ENCODE measurements at regions not wholly inside any gene's neighbourhood (a gene's known extent, or its start where the extent isn't known, plus 50 kb on each side); places are given as distances from the start of the nearest gene placed in this dataset.

DNA sequence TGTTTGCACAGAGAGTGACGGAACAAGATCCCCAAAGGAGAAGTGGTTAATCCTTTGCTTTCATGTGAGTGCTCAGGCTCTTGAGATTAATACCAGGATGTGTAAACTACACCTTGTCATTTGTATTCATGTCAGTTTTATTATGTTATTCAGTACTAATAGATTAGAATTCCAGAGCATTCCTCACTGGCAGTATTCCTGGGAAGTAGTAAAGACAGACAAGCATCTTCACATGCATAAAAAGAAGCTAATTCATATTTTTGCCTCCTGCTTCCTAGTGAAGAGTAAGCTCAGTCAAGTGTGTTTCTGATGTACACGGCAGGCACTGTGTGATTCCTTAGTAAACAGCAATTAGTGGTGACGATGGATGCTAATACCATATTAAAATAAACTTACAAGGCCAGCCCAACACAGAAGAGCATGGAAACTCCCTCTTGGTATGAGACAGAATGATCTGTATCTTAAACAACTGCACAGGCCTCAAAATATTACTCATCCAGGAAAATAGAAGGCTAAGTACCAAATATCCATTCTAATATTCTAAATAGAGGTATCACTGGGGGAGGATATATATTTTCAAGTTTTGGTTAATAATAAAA, 336.8 kb upstream of the MCTP2 start:
- H3K27me3 ChIP-seq (ENCODE audit: control insufficient read depth, insufficient read depth, low read length): no peaks in the 10 kb centered on the region
- H3K27ac ChIP-seq (ENCODE audit: low read length): no peak overlapping the region
- DNase-seq: no peak
- WGBS (ENCODE audit: insufficient coverage): no CpG with 5 or more reads among the region's 3 CpGs
- no peak overlapping the region for H3K4me3 ChIP-seq (ENCODE audit: low read length)
- H3K36me3 ChIP-seq (ENCODE audit: control insufficient read depth, insufficient read depth, low read length): no peaks in the 10 kb centered on the region
- no peaks in the 10 kb centered on the region for H3K4me1 ChIP-seq (ENCODE audit: control insufficient read depth, insufficient read depth, low read length)
- no peaks in the 10 kb centered on the region for H3K9me3 ChIP-seq (replicated peaks; ENCODE audit: control insufficient read depth, low read depth, low read length)

DNA sequence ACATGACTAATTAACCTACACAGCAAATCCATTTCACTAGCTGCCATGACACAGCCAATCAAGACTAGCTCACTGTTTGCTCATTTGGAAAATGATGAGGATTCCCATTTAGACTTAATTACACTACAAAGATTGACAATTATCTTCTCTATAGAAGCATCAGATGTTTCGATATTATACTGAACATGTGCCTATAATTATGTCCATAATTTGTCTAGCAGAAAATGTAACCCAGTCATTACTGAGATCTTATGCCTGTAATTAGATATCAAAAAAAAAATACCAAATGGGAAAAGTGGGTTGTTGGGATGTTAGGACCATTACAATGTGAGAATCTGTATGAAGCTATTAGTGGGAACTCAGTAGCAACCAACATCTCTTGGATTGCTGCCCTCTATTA, 344.2 kb upstream of the MCTP2 start:
- DNase-seq: no peak
- Histone ChIP-seq H3K27ac (ENCODE audit: low read length) (no peak overlapping the region), H3K4me3 (ENCODE audit: low read length) (no peak overlapping the region), H3K27me3 (ENCODE audit: control insufficient read depth, insufficient read depth, low read length) (no peaks in the 10 kb centered on the region), H3K9me3 (replicated peaks; ENCODE audit: control insufficient read depth, low read depth, low read length) (no peaks in the 10 kb centered on the region), H3K4me1 (ENCODE audit: control insufficient read depth, insufficient read depth, low read length) (no peaks in the 10 kb centered on the region), H3K36me3 (ENCODE audit: control insufficient read depth, insufficient read depth, low read length) (no peaks in the 10 kb centered on the region)
- no CpG with 5 or more reads among the region's 1 CpG for WGBS (ENCODE audit: insufficient coverage)

- no peaks in the 10 kb centered on the region for H3K9me3 ChIP-seq (replicated peaks; ENCODE audit: control insufficient read depth, low read depth, low read length)
- no peak for DNase-seq
- no peaks in the 10 kb centered on the region for H3K27me3 ChIP-seq (ENCODE audit: control insufficient read depth, insufficient read depth, low read length)
- H3K27ac ChIP-seq (ENCODE audit: low read length): no peak overlapping the region
- H3K4me3 ChIP-seq (ENCODE audit: low read length): no peak overlapping the region
- WGBS (ENCODE audit: insufficient coverage): no CpG with 5 or more reads among the region's 3 CpGs
- H3K36me3 ChIP-seq (ENCODE audit: control insufficient read depth, insufficient read depth, low read length): no peaks in the 10 kb centered on the region
- H3K4me1 ChIP-seq (ENCODE audit: control insufficient read depth, insufficient read depth, low read length): no peaks in the 10 kb centered on the region
These were observed 348.6 kb upstream of the MCTP2 start for GRCh38 chr15:93882779-93883178.

- H3K36me3 ChIP-seq (ENCODE audit: control insufficient read depth, insufficient read depth, low read length): no peaks in the 10 kb centered on the region
- no peaks in the 10 kb centered on the region for H3K27me3 ChIP-seq (ENCODE audit: control insufficient read depth, insufficient read depth, low read length)
- H3K9me3 ChIP-seq (replicated peaks; ENCODE audit: control insufficient read depth, low read depth, low read length): no peaks in the 10 kb centered on the region
- no peak overlapping the region for H3K27ac ChIP-seq (ENCODE audit: low read length)
- no peak overlapping the region for H3K4me3 ChIP-seq (ENCODE audit: low read length)
- peak; percentile 48 for DNase-seq
- H3K4me1 ChIP-seq (ENCODE audit: control insufficient read depth, insufficient read depth, low read length): no peaks in the 10 kb centered on the region
- WGBS (ENCODE audit: insufficient coverage): no CpG with 5 or more reads among the region's 1 CpG
These were observed 349.2 kb upstream of the MCTP2 start for GRCh38 chr15:93882141-93882540.

DNA sequence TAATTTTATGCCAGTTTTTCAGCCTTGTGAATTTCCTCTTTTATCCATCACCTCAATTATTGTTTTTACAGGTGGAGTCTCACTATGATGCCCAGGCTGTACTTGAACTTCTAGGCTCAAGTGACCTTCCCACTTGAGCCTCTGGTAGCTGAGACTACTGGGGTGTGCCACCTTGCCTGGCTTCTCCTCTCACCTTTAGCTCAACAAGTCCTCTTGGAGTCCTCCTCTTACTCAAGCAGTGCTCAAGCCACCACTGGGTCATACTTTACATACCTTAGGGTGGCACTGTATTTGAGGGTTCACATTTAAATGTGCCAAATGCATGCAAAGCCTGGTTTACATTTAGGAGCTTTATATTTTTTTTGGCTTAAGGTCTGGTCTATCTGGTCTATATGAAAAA, 350.1 kb upstream of the MCTP2 start:
- Histone ChIP-seq H3K4me3 (ENCODE audit: low read length) (no peak overlapping the region), H3K27me3 (ENCODE audit: control insufficient read depth, insufficient read depth, low read length) (no peaks in the 10 kb centered on the region), H3K36me3 (ENCODE audit: control insufficient read depth, insufficient read depth, low read length) (no peaks in the 10 kb centered on the region), H3K4me1 (ENCODE audit: control insufficient read depth, insufficient read depth, low read length) (no peaks in the 10 kb centered on the region), H3K27ac (ENCODE audit: low read length) (no peak overlapping the region), H3K9me3 (replicated peaks; ENCODE audit: control insufficient read depth, low read depth, low read length) (no peaks in the 10 kb centered on the region)
- DNase-seq: no peak

- peak; percentile 75 for DNase-seq
- H3K4me1 ChIP-seq (ENCODE audit: control insufficient read depth, insufficient read depth, low read length): no peaks in the 10 kb centered on the region
- H3K9me3 ChIP-seq (replicated peaks; ENCODE audit: control insufficient read depth, low read depth, low read length): no peaks in the 10 kb centered on the region
- H3K27me3 ChIP-seq (ENCODE audit: control insufficient read depth, insufficient read depth, low read length): no peaks in the 10 kb centered on the region
- H3K27ac ChIP-seq (ENCODE audit: low read length): no peak overlapping the region
- no peaks in the 10 kb centered on the region for H3K36me3 ChIP-seq (ENCODE audit: control insufficient read depth, insufficient read depth, low read length)
- H3K4me3 ChIP-seq (ENCODE audit: low read length): no peak overlapping the region
- WGBS (ENCODE audit: insufficient coverage): no CpG with 5 or more reads among the region's 1 CpG
These were observed 351.0 kb upstream of the MCTP2 start for GRCh38 chr15:93880358-93880757.

GRCh38 chr15:93870583-93870982, 360.8 kb upstream of the MCTP2 start:
- Histone ChIP-seq H3K27ac (ENCODE audit: low read length) (no peak overlapping the region), H3K9me3 (replicated peaks; ENCODE audit: control insufficient read depth, low read depth, low read length) (no peaks in the 10 kb centered on the region)
- WGBS (ENCODE audit: insufficient coverage): 80% methylated on average over 1 of the region's 2 CpGs

DNA sequence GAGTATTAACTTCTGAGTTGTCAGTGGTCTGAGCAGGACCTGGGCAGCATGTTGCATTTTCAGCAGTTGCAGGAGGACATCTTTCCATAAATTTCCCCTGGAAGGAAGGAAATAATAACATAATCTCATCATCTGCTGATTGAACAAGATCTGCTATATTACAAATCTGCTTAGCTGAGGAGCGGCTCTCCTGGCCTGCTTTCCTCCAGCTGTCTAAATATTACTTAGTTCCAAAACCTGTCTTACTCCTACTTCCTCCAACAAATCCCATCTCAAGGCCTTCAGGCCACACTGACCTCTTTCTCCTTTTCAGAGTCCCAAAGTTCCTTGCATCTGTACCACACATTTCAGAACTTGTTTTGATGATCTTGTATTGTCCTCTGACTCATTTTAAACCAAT, 364.4 kb upstream of the MCTP2 start:
- Histone ChIP-seq H3K9me3 (replicated peaks; ENCODE audit: control insufficient read depth, low read depth, low read length) (no peaks in the 10 kb centered on the region), H3K4me3 (ENCODE audit: low read length) (no peak overlapping the region), H3K36me3 (ENCODE audit: control insufficient read depth, insufficient read depth, low read length) (no peaks in the 10 kb centered on the region), H3K27ac (ENCODE audit: low read length) (peak overlapping the region; percentile 76), H3K4me1 (ENCODE audit: control insufficient read depth, insufficient read depth, low read length) (peaks cover 13% of the 10 kb centered on the region), H3K27me3 (ENCODE audit: control insufficient read depth, insufficient read depth, low read length) (no peaks in the 10 kb centered on the region)
- peak; percentile 87 for DNase-seq
- WGBS (ENCODE audit: insufficient coverage): 22% methylated on average over 1 of the region's 1 CpG

More at GRCh38 chr15:93870583-93870982, 360.8 kb upstream of the MCTP2 start:
- no peak overlapping the region for H3K4me3 ChIP-seq (ENCODE audit: low read length)
- no peaks in the 10 kb centered on the region for H3K27me3 ChIP-seq (ENCODE audit: control insufficient read depth, insufficient read depth, low read length)
- no peak for DNase-seq
- peaks cover 10% of the 10 kb centered on the region for H3K4me1 ChIP-seq (ENCODE audit: control insufficient read depth, insufficient read depth, low read length)
- no peaks in the 10 kb centered on the region for H3K36me3 ChIP-seq (ENCODE audit: control insufficient read depth, insufficient read depth, low read length)

- Histone ChIP-seq H3K9me3 (replicated peaks; ENCODE audit: control insufficient read depth, low read depth, low read length) (no peaks in the 10 kb centered on the region), H3K27ac (ENCODE audit: low read length) (peak overlapping the region; percentile 76), H3K4me3 (ENCODE audit: low read length) (no peak overlapping the region), H3K27me3 (ENCODE audit: control insufficient read depth, insufficient read depth, low read length) (no peaks in the 10 kb centered on the region), H3K4me1 (ENCODE audit: control insufficient read depth, insufficient read depth, low read length) (peaks cover 13% of the 10 kb centered on the region), H3K36me3 (ENCODE audit: control insufficient read depth, insufficient read depth, low read length) (no peaks in the 10 kb centered on the region)
- DNase-seq: peak; percentile 71
- 21% methylated on average over 3 of the region's 6 CpGs for WGBS (ENCODE audit: insufficient coverage)
These were observed 364.9 kb upstream of the MCTP2 start for GRCh38 chr15:93866476-93866875.

GRCh38 chr15:93865586-93865985, 365.8 kb upstream of the MCTP2 start:
- no CpG with 5 or more reads among the region's 4 CpGs for whole genome bisulfite sequencing (ENCODE audit: insufficient coverage)
- Histone ChIP-seq H3K27me3 (ENCODE audit: control insufficient read depth, insufficient read depth, low read length) (no peaks in the 10 kb centered on the region), H3K27ac (ENCODE audit: low read length) (peak overlapping the region; percentile 76), H3K9me3 (replicated peaks; ENCODE audit: control insufficient read depth, low read depth, low read length) (no peaks in the 10 kb centered on the region), H3K4me1 (ENCODE audit: control insufficient read depth, insufficient read depth, low read length) (peaks cover 13% of the 10 kb centered on the region), H3K36me3 (ENCODE audit: control insufficient read depth, insufficient read depth, low read length) (no peaks in the 10 kb centered on the region), H3K4me3 (ENCODE audit: low read length) (no peak overlapping the region)
- peak; percentile 88 for DNase-seq

DNA sequence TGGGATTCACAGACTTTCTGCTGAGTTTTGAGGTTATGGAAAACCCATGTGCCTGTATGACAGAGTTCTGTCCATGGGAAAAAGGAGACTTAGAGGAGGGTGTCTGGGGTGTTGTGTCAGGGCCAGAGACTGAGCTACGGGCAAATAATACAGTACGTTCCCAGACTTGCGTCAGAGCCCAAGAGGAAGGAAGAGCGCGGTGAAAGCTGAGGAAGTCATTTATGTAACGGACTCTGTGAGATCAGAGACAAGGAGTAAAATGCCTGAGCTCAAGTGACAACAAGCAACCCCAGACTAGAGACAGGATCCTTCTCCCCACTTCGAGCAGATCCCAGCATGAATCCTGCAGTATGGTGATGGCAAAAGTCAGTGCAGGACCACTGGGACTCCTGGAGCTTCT, 368.6 kb upstream of the MCTP2 start:
- Histone ChIP-seq H3K36me3 (ENCODE audit: control insufficient read depth, insufficient read depth, low read length) (no peaks in the 10 kb centered on the region), H3K4me3 (ENCODE audit: low read length) (no peak overlapping the region), H3K9me3 (replicated peaks; ENCODE audit: control insufficient read depth, low read depth, low read length) (no peaks in the 10 kb centered on the region), H3K27ac (ENCODE audit: low read length) (no peak overlapping the region), H3K27me3 (ENCODE audit: control insufficient read depth, insufficient read depth, low read length) (no peaks in the 10 kb centered on the region), H3K4me1 (ENCODE audit: control insufficient read depth, insufficient read depth, low read length) (peaks cover 13% of the 10 kb centered on the region)
- 100% methylated on average over 1 of the region's 7 CpGs for WGBS (ENCODE audit: insufficient coverage)
- peak; percentile 61 for DNase-seq

All from muscle of leg (tissue), 3 donors.